ELF-1 (cell line): ENCODE measurements at regions not wholly inside any gene's neighbourhood (a gene's known extent, or its start where the extent isn't known, plus 50 kb on each side); places are given as distances from the start of the nearest gene placed in this dataset.

Experiments used
- DNase-seq: peaks from one replicate; pipeline ENCODE4 v3.0.0-alpha.2; 2016; ENCODE audit warnings: low read depth, low spot score

DNA sequence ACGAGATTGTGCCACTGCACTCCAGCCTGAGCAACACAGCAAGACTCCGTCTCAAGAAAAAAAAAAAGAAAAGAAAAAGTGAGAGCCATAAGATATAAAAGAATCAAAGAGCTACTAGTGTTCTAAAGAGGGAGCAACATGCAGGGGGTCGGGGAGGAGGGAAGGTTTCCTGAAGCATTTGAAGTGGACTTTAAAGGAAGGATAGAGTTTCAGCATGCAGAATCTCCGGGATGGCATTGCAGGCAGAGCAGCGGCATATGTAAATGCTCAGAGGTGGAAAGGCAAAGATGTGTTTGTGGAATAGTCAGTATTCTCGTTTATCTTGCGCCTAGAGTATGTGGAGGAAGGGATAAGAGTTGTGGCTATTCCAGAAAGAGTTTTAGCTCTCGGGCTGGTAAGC lies 447.6 kb upstream of the NFE2L3 start:
- DNase-seq, result no peak

- DNase-seq, result no peak
Observed at GRCh38 chr7:25706764-25707163, 445.2 kb upstream of the NFE2L3 start.

DNA sequence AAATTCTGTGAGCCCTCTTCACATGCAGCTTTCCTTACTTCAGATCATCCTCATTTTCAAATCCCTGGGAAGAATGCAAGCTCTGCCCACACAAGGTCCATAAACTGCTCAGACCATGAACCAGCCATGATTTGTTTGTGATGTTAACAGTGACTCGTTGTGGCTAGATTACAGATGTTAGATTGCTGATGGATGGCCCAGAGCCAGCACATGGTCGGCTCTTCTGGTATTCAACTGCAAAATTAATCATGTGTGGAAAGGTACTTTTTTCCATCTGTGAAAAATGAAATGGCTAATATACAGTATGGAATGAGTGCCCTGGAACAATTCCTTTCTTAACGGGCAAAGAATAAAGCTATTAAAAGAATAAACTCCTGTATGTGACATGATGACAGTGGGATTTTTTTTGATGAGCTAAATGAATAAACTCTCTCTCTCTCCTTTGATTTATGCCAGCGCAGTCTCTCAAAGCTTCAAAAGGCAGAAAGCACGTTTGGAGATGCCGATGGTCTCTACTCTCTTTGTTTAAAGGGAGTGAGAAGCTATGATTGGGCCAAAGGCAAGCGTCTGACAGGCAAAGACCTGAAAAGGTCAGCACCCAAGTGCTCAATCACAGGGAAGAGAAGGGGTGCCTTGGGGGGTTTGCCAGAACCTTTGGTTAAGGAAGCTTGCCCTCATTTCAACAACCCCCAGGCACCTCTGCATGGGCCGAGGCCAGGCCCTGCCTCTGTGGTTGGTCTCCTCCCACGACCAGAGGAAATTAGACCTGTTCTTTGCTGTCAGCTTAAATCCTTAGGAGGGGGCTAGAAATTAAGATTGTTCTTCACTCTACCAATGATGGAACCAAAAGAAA lies 444.0 kb upstream of the NFE2L3 start:
- DNase-seq, result peak; percentile 68

- no peak for DNase-seq
Observed at GRCh38 chr7:25710959-25711358, 441.0 kb upstream of the NFE2L3 start.

- no peak for DNase-seq
Observed at GRCh38 chr7:25711940-25712339, 440.1 kb upstream of the NFE2L3 start.

GRCh38 chr7:25712500-25712899 lies 439.5 kb upstream of the NFE2L3 start:
- no peak for DNase-seq

- DNase-seq, result no peak
Observed at GRCh38 chr7:25714013-25714412, 438.0 kb upstream of the NFE2L3 start.

DNA sequence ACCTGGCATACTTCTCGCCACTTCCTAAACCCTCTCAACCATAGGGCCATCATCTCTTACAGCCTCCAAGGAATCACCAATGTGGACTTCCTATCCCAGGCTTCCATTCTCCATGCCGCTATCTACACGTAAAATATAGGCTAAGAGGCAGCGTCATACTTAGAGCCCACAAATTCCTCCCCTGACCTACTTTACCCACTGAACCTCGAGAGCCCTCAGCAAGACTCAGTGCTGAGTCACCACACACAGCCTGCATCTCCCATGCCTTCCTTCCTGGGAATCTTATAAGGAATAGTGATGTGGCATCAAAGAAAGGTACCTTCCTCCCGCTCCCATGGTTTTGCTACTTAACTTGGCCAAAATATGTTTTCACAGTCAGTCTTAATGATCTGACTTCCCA lies 435.6 kb upstream of the NFE2L3 start:
- no peak for DNase-seq

GRCh38 chr7:25718596-25718995 lies 433.4 kb upstream of the NFE2L3 start:
- DNase-seq, result no peak

GRCh38 chr7:25719190-25719896 lies 432.7 kb upstream of the NFE2L3 start:
- no peak for DNase-seq

DNA sequence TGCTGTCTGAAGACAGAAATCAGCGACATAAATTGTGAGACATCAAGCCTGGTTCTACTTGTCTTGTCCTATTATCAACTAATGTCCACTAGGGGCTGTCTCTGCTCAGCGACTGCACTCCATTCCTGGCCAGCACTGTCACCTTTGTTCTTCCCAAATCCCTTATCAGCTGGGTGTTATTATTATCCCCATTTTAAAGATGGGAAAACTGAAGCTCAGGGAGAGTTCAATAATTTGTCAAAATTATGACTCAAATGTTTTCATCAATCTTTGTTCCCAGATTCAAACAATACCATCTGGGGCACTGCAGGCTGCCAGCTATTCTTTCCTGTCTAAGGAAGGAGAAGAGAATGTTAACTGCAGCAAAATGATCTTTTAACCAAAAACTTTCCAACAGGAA lies 431.6 kb upstream of the NFE2L3 start:
- DNase-seq, result no peak

GRCh38 chr7:25722856-25723255 lies 429.1 kb upstream of the NFE2L3 start:
- DNase-seq, result no peak

DNA sequence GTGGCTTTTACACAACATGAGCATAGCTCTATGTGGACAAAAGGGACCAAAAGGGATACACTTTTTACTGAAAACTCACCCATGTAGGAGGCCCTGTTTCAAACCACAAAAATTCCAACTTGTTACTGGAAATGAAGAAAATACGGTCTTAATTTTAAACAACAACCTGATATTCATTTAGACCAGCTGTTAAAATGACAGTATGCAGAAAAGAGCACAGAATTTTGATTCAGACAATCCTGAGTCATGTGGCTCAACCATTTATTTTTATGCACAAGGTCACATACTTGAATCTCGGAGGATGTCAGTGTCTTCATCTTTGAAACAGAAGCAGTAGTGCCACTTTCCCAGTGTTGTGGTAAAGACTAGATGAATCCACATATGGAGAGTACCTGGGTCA lies 426.5 kb upstream of the NFE2L3 start:
- DNase-seq, result no peak

GRCh38 chr7:25726170-25726780 lies 425.7 kb upstream of the NFE2L3 start:
- peak; percentile 93 for DNase-seq

DNA sequence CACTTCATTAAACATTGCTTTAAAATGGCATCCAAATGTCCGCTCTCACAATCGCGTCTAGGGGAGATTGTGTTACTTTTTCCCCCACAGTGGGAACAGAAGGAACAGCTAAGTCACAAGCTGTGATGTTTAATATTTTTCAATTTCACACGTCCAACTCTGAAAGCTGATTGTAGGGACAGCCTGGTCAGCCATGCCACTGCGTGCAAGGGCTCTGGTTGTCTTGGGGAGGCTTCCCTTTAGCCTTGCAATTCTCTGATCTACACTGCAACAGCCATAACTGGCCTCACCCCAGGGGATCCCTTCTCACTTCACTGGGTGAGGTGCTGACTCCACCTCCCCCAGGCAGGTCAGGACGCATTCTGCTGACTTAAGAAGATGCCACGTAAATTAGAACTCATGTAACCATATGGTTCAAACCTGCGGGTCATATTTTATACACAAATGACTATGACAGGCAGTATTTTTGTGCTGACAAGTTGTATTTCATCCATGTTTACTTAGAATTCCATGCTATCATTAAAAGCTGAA lies 425.2 kb upstream of the NFE2L3 start:
- DNase-seq, result peak; percentile 36

- no peak for DNase-seq
Observed at GRCh38 chr7:25727446-25727845, 424.6 kb upstream of the NFE2L3 start.

DNA sequence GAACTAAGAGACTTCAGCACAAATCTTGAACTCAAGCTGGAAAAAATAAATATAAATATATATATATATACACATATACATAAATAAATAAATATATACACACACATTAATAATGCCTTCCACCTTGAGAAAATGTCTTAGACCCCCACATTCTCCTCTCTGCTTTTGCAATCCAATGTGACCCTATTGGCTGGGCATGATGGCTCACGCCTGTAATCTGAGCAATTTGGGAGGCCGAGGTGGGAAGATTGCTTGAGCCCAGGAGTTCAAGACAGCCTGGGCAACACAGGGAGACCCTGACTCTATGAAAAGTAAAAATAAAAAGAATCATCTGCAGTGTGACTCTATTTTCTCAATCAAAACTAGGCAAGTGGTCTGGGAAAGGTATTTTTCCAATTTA lies 424.1 kb upstream of the NFE2L3 start:
- no peak for DNase-seq

DNA sequence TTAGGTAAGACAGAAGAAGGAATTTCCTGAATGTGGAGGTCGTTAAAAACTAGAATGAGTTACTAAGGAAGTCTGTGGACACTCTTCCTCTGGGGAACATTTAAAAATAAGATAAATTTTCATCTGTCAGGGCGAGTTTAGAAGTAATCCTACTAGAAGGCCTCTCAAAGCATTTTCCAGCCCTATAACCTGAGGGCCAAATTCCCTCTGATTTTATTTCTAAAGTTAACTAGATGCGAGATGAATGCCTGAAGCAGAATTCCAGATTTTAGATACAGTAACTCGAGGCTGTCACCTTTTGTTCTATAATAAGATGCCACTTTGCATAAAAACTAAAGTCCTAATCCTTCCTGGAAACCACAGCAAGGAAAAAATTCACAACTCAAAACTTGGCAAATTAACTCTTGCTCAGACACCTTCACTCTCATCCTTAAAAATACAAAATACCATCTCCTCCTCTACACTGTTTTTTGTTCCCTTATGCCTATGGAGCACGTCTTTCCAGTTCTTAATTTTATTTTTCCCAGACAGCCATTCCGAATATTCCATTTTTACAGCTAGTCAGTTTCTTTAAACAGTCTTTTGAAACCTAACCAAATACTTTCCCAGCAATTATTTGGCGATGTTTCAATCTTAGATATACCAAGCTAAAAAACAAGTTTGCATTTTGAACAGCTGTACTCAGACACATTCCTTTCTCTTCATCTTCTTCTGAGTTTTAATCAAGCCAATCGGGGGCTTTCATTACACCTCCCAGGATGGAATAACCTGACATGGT lies 420.7 kb upstream of the NFE2L3 start:
- no peak for DNase-seq

- DNase-seq, result no peak
Observed at GRCh38 chr7:25731846-25732245, 420.2 kb upstream of the NFE2L3 start.

DNA sequence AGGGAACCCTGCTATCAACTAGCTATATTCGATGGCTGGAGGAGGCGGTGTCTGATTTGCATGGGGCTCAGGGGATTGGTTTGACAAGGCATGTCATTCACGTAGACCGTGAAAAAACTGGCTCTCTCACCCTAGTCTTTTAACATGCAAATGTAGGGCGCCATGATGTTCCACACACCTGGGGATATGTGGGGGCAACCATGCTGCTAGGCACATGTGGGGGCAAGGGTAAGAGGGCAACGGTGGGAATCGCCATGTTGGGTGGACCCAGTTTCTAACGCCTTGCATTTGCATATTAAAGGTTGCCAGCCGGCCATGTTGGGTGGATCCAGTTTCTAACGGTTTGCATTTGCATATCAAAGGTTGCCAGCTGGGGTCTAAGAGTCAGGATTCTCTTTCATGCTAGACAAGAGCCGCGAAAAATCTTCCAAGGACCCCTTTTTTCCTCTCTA lies 419.2 kb upstream of the NFE2L3 start:
- peak; percentile 90 for DNase-seq

GRCh38 chr7:25735674-25736242 lies 416.2 kb upstream of the NFE2L3 start:
- no peak for DNase-seq
